Adipocyte (in vitro differentiated cells): ENCODE measurements at regions not wholly inside any gene's neighbourhood (a gene's known extent, or its start where the extent isn't known, plus 50 kb on each side); places are given as distances from the start of the nearest gene placed in this dataset.

Experiments used
- DNase-seq: peaks from one replicate; pipeline ENCODE4 v3.0.0-alpha.2; 2015; ENCODE audit warnings: low read depth
- H3K27me3 ChIP-seq: replicated peaks from 2 replicates; pipeline ENCODE4 v1.7.0; 2013; ENCODE audit warnings: mild to moderate bottlenecking, low read length, moderate library complexity; ENCODE audit not compliant: control insufficient read depth, insufficient read depth
- H3K36me3 ChIP-seq: 2 replicates; pipeline ENCODE4 v1.7.0; 2013; ENCODE audit warnings: low read length, mild to moderate bottlenecking, moderate library complexity; ENCODE audit not compliant: control insufficient read depth, insufficient read depth, severe bottlenecking
- H3K4me1 ChIP-seq: 2 replicates; pipeline ENCODE4 v1.7.0; 2013; ENCODE audit warnings: mild to moderate bottlenecking, low read length, moderate library complexity; ENCODE audit not compliant: control insufficient read depth, insufficient read depth
- H3K4me3 ChIP-seq: 2 replicates; pipeline ENCODE4 v1.7.0; 2013; ENCODE audit warnings: mild to moderate bottlenecking, low read length, moderate library complexity
- H3K9ac ChIP-seq: 2 replicates; pipeline ENCODE4 v1.7.0; 2013; ENCODE audit warnings: mild to moderate bottlenecking, low read length, moderate library complexity
- H3K9me3 ChIP-seq: 2 replicates; pipeline ENCODE4 v1.7.0; 2013; ENCODE audit warnings: mild to moderate bottlenecking, low read length, moderate library complexity; ENCODE audit not compliant: control insufficient read depth

- H3K9me3 ChIP-seq = no peaks in the 10 kb centered on the region
- no peak overlapping the region for H3K4me3 ChIP-seq
- no peak for DNase-seq
- no peaks in the 10 kb centered on the region for H3K27me3 ChIP-seq
- H3K36me3 ChIP-seq = no peaks in the 10 kb centered on the region
- no peak overlapping the region for H3K9ac ChIP-seq
- H3K4me1 ChIP-seq = peaks cover 29% of the 10 kb centered on the region
These were observed 557.5 kb downstream of the CD83 start for GRCh38 chr6:14674867-14675648.

DNA sequence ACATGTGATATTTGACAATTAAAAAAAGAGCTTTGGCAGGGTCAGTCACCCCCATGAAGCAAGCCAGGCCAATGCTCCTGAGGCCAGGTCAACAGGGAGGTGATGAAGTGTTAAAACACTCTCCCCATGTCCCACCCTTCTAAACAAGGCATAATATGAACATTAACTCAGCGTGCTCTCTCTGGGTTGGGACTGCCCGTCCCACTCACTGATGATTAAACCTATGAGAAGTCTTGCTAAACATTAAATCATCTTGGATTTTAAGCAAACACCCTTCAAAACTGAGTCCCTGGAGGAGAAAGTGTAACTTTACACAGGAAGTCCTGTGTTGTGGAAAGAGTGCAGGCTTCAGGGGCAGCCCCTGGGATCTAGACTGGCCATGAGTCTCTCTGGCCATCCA lies 558.5 kb downstream of the CD83 start:
- Histone ChIP-seq H3K36me3 (no peaks in the 10 kb centered on the region), H3K4me1 (peaks cover 19% of the 10 kb centered on the region), H3K9me3 (no peaks in the 10 kb centered on the region), H3K27me3 (no peaks in the 10 kb centered on the region), H3K4me3 (no peak overlapping the region), H3K9ac (no peak overlapping the region)
- DNase-seq = peak; percentile 34

DNA sequence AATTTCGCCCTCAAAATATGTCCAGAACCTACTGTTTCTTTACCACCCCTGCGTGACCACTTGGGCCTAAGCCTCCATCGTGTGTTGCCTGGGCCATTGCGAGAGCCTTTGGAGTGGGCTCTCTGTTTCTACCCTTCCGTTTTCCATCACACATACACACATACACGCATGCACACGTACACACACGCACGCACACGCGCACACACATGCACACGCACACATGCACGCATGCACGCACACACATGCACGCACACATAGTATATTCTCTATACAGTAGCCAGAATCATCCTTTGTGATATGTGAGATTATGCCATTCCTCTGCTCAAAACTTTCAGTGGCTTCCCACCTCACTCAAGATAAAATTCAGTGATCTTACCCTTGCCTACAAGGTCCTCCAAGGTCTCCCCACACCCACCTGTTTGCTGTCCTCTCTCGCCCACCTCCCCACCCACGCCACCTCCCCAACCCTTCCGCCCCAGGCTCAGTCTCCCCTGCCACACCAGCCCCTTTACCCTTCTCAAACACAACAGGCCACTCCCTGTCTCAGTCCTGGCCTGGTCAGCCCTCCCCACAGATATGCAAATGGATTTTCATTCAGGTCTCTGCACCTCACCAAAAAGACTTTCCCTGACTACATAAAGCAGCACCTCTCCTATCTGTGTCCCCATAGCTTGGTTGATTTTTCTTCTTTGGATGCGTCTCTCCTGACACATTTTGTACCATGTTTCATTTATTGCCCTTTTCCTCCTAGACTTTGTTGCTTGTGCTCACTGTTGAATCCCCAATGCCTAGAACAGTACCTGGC lies 559.6 kb downstream of the CD83 start:
- Histone ChIP-seq H3K4me1 (peaks cover 8% of the 10 kb centered on the region), H3K9ac (no peak overlapping the region), H3K4me3 (no peak overlapping the region), H3K36me3 (no peaks in the 10 kb centered on the region), H3K27me3 (no peaks in the 10 kb centered on the region), H3K9me3 (no peaks in the 10 kb centered on the region)
- DNase-seq = no peak

GRCh38 chr6:14681699-14682487 lies 564.0 kb upstream of the JARID2 start:
- no peak for DNase-seq
- H3K4me1 ChIP-seq = no peaks in the 10 kb centered on the region
- no peak overlapping the region for H3K9ac ChIP-seq
- H3K4me3 ChIP-seq = no peak overlapping the region
- no peaks in the 10 kb centered on the region for H3K27me3 ChIP-seq
- H3K9me3 ChIP-seq = no peaks in the 10 kb centered on the region
- H3K36me3 ChIP-seq = no peaks in the 10 kb centered on the region

GRCh38 chr6:14682812-14683211 lies 563.1 kb upstream of the JARID2 start:
- H3K27me3 ChIP-seq = no peaks in the 10 kb centered on the region
- H3K9me3 ChIP-seq = no peaks in the 10 kb centered on the region
- no peaks in the 10 kb centered on the region for H3K4me1 ChIP-seq
- no peaks in the 10 kb centered on the region for H3K36me3 ChIP-seq
- DNase-seq = no peak
- H3K4me3 ChIP-seq = no peak overlapping the region
- H3K9ac ChIP-seq = no peak overlapping the region

GRCh38 chr6:14689639-14690038 lies 556.2 kb upstream of the JARID2 start:
- Histone ChIP-seq H3K36me3 (no peaks in the 10 kb centered on the region), H3K4me3 (no peak overlapping the region), H3K4me1 (peaks cover 5% of the 10 kb centered on the region), H3K9me3 (no peaks in the 10 kb centered on the region), H3K27me3 (no peaks in the 10 kb centered on the region), H3K9ac (no peak overlapping the region)
- no peak for DNase-seq

DNA sequence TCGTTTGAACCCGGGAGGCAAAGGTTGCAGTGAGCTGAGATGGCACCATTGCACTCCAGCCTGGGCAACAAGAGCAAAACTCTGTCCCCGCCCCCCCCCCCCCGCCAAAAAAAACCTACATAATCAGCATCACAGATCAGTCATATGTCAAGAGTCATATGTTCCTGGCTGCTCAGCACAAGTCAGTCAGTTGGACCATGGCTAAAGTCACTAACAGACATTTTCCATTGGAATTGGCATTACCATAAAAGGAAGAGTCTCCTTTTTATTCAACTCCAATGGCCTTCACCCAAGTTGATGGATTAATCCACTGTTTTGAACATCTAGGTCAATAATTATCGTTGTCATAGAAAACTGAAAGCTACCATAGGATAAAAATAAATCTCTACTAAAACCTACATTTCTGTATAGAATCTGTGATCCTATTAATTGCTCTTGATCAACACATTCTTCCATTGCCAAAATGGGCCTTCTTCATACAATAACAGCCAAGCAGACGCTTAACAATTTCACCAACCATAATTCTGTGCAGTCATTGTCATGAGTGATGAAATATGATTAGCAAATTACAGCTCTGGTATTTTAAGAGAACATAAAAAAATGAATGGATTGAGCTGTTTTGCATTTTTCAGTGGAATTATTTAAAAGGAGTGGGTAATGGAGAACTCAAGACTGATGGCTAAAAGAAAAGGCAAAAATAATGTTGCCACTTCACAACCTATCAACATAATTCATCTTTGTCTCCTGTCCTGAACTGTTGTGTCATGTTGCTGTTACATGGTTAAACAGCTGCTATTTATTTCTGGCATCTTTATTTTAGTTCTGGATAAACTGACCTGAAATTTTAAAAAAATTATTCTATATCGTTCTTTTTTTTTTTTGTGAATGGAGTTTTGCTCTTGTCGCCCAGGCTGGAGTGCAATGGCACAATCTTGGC lies 555.5 kb upstream of the JARID2 start:
- peaks cover 5% of the 10 kb centered on the region for H3K4me1 ChIP-seq
- H3K4me3 ChIP-seq = no peak overlapping the region
- no peaks in the 10 kb centered on the region for H3K36me3 ChIP-seq
- H3K27me3 ChIP-seq = no peaks in the 10 kb centered on the region
- DNase-seq = no peak
- no peak overlapping the region for H3K9ac ChIP-seq
- no peaks in the 10 kb centered on the region for H3K9me3 ChIP-seq

DNA sequence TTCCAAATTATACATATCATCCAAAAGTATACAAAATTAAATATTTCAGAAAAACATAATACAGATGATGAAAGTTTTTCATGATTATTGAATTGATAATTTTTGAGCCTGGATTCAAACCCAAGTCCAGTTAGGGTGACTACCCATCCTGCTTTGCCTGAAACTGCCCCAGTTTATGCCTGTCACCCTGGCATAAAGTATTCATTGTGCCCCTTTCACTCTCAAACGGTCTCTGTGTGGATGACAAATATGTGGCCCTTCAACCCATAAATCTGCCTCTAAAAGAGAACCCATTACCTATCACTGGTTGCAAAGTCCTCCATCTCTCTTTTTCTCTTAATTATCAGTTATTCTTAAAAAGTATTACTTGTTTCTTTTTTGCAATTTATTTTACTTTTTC lies 553.7 kb upstream of the JARID2 start:
- peaks cover 5% of the 10 kb centered on the region for H3K4me1 ChIP-seq
- H3K4me3 ChIP-seq = no peak overlapping the region
- DNase-seq = no peak
- H3K36me3 ChIP-seq = no peaks in the 10 kb centered on the region
- no peak overlapping the region for H3K9ac ChIP-seq
- no peaks in the 10 kb centered on the region for H3K27me3 ChIP-seq
- no peaks in the 10 kb centered on the region for H3K9me3 ChIP-seq

DNA sequence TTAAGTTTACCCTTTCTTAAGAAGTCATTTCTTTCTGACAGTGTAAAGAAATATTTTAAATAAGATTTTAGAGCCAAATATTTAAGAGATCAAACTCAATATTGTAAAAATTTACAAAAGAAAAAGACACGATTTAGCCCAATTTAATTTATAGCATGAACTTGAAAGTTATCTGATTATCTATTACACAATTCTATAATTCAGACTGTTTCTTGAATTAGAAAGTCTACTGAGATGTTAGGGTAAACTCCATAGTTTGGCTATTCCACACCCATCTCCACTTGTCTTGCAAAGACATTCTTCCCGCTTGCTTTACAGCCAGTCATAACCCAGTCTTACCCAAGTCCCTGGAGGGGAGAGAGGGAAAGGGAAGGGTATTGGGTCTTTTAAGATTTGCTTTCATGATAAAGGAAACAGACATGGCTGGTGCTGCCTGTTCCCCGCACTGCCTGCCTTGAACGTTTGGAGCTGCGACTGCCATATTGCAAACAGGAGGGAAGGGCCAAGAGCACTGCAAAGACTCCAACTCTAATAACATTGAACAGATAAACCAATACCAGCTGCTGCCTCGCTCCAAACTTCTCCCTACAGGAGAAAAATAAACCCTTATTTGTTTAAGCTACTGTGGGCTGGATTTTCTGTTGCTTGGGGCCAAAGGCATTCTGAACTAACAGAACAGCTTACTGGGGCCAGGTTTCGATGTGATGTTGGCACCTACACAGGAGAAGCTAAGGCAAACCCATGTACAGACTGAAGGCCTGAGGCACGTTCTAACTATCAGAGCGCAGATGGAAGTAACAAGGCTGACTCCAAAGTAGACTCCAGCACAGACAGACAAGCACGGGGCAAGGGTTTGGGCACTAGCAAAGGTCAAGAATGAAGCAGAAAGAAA lies 552.3 kb upstream of the JARID2 start:
- Histone ChIP-seq H3K27me3 (no peaks in the 10 kb centered on the region), H3K4me1 (peaks cover 5% of the 10 kb centered on the region), H3K9me3 (no peaks in the 10 kb centered on the region), H3K9ac (no peak overlapping the region), H3K4me3 (no peak overlapping the region), H3K36me3 (no peaks in the 10 kb centered on the region)
- no peak for DNase-seq

DNA sequence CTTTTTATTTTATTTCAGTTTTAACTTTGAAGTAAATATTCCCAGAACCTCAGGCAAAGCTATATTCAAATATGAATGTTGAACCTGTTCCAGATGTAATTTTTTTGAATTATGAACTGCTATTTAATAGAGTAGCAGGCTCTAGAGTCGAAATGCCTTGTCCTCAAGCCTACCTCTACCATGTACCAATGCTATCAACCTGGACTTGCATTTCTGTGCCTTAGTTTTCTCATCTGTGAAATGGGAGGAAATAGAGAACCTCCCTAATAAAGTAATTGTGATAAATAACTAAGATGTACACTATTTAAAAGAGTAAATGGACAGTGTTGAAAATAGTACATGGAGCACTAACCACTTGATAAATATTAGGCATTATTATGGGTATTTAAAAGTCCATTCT lies 551.6 kb upstream of the JARID2 start:
- no peaks in the 10 kb centered on the region for H3K9me3 ChIP-seq
- no peak overlapping the region for H3K4me3 ChIP-seq
- H3K36me3 ChIP-seq = no peaks in the 10 kb centered on the region
- no peaks in the 10 kb centered on the region for H3K27me3 ChIP-seq
- H3K4me1 ChIP-seq = peaks cover 5% of the 10 kb centered on the region
- DNase-seq = no peak
- no peak overlapping the region for H3K9ac ChIP-seq
